Umbilical cord (tissue), 1 donor: ENCODE measurements at regions not wholly inside any gene's neighbourhood (a gene's known extent, or its start where the extent isn't known, plus 50 kb on each side); places are given as distances from the start of the nearest gene placed in this dataset.

Experiments used
- DNase-seq: peaks from one replicate; pipeline ENCODE4 v3.0.0-alpha.2; 2015; ENCODE audit warnings: low spot score

GRCh38 chr5:165616490-165617405, 2111.3 kb downstream of the MAT2B start:
- DNase-seq: peak; percentile 27

- no peak for DNase-seq
Measured at GRCh38 chr5:165617491-165617890, 2112.1 kb downstream of the MAT2B start.

- peak; percentile 26 for DNase-seq
Measured at GRCh38 chr5:165620394-165620793, 2115.0 kb downstream of the MAT2B start.

- DNase-seq: no peak
Measured at GRCh38 chr5:165622864-165623536, 2117.6 kb downstream of the MAT2B start.

GRCh38 chr5:165624166-165624946, 2118.9 kb downstream of the MAT2B start:
- DNase-seq: no peak

GRCh38 chr5:165626161-165626560, 2120.7 kb downstream of the MAT2B start:
- no peak for DNase-seq

- DNase-seq: no peak
Measured at GRCh38 chr5:165627548-165628170, 2122.2 kb downstream of the MAT2B start.

- DNase-seq: peak; percentile 87
Measured at GRCh38 chr5:165630261-165630778, 2124.9 kb downstream of the MAT2B start.

GRCh38 chr5:165631235-165631634, 2125.8 kb downstream of the MAT2B start:
- DNase-seq: no peak

- DNase-seq: no peak
Measured at GRCh38 chr5:165642366-165642765, 2136.9 kb downstream of the MAT2B start.

GRCh38 chr5:165665735-165666400, 2160.4 kb downstream of the MAT2B start:
- DNase-seq: no peak

- DNase-seq: no peak
Measured at GRCh38 chr5:165673499-165673898, 2168.1 kb downstream of the MAT2B start.

GRCh38 chr5:165695796-165696195, 2190.4 kb downstream of the MAT2B start:
- no peak for DNase-seq

GRCh38 chr5:165705960-165706359, 2200.5 kb downstream of the MAT2B start:
- no peak for DNase-seq

GRCh38 chr5:165712011-165712410, 2206.6 kb downstream of the MAT2B start:
- no peak for DNase-seq

GRCh38 chr5:165714598-165714997, 2209.2 kb downstream of the MAT2B start:
- DNase-seq: peak; percentile 26

- no peak for DNase-seq
Measured at GRCh38 chr5:165720901-165721300, 2215.5 kb downstream of the MAT2B start.

GRCh38 chr5:165722401-165722800, 2217.0 kb downstream of the MAT2B start:
- DNase-seq: no peak

GRCh38 chr5:165723931-165724330, 2218.5 kb downstream of the MAT2B start:
- DNase-seq: no peak

- no peak for DNase-seq
Measured at GRCh38 chr5:165728425-165728824, 2223.0 kb downstream of the MAT2B start.

- no peak for DNase-seq
Measured at GRCh38 chr5:165735388-165735787, 2230.0 kb downstream of the MAT2B start.
